OCI-LY1 (cell line): ENCODE measurements at regions not wholly inside any gene's neighbourhood (a gene's known extent, or its start where the extent isn't known, plus 50 kb on each side); places are given as distances from the start of the nearest gene placed in this dataset.

Source experiments
- H2AFZ ChIP-seq: fragments of 200-600 bp; sonication (generic), shearing (Covaris generic); 2 replicates; pipeline ENCODE4 v1.6.0; 2014; ENCODE audit warnings: antibody characterized with exemption, mild to moderate bottlenecking, low read length
- H3F3A ChIP-seq: fragments of 200-600 bp; sonication (generic), shearing (Covaris generic); 2 replicates; pipeline ENCODE4 v1.6.0; 2014; ENCODE audit warnings: mild to moderate bottlenecking, antibody characterized with exemption, low read length, moderate library complexity; ENCODE audit not compliant: insufficient read depth
- H3K27ac ChIP-seq: fragments of 200-600 bp; sonication (generic); 2 replicates; pipeline ENCODE4 v1.5.1; 2014; ENCODE audit warnings: low read length, mixed run types, mild to moderate bottlenecking, low read depth; ENCODE audit not compliant: poor library complexity, severe bottlenecking
- H3K27me3 ChIP-seq: fragments of 200-600 bp; sonication (generic); 2 replicates; pipeline ENCODE4 v1.6.0; 2014; ENCODE audit warnings: antibody characterized with exemption, mild to moderate bottlenecking, low read length, moderate library complexity; ENCODE audit not compliant: insufficient read depth
- H3K36me3 ChIP-seq: fragments of 200-600 bp; sonication (generic); 2 replicates; pipeline ENCODE4 v1.6.1; 2014; ENCODE audit warnings: mild to moderate bottlenecking, antibody characterized with exemption, low read length, moderate library complexity, mixed read lengths; ENCODE audit not compliant: insufficient read depth
- H3K4me1 ChIP-seq: fragments of 200-600 bp; sonication (generic); 2 replicates; pipeline ENCODE4 v1.5.1; 2014; ENCODE audit warnings: mild to moderate bottlenecking, low read length, moderate library complexity; ENCODE audit not compliant: insufficient read depth, severe bottlenecking
- H3K4me2 ChIP-seq: fragments of 200-600 bp; sonication (generic), shearing (Covaris generic); 2 replicates; pipeline ENCODE4 v1.6.1; 2014; ENCODE audit warnings: low read length
- H3K4me3 ChIP-seq: fragments of 200-600 bp; sonication (generic); 2 replicates; pipeline ENCODE4 v1.5.1; 2014; ENCODE audit warnings: low read length, low read depth, mild to moderate bottlenecking, mixed read lengths; ENCODE audit not compliant: poor library complexity, severe bottlenecking
- H3K79me2 ChIP-seq: fragments of 200-600 bp; shearing (Covaris generic); 2 replicates; pipeline ENCODE4 v1.6.1; 2016; ENCODE audit warnings: mixed run types, low read length, mixed read lengths; ENCODE audit not compliant: insufficient read depth
- H3K9ac ChIP-seq: fragments of 200-600 bp; sonication (generic), shearing (Covaris generic); 2 replicates; pipeline ENCODE4 v1.6.1; 2014; ENCODE audit warnings: mild to moderate bottlenecking, low read length, mixed read lengths
- H3K9me2 ChIP-seq: fragments of 200-600 bp; sonication (generic), shearing (Covaris generic); 2 replicates; pipeline ENCODE4 v1.6.1; 2014; ENCODE audit warnings: low read depth, mild to moderate bottlenecking, low read length, mixed read lengths
- H3K9me3 ChIP-seq: fragments of 200-600 bp; shearing (Covaris generic); 2 replicates; pipeline ENCODE4 v1.6.1; 2014; ENCODE audit warnings: low read length, mixed read lengths
- H4K20me1 ChIP-seq: fragments of 200-600 bp; sonication (generic), shearing (Covaris generic); 2 replicates; pipeline ENCODE4 v1.6.0; 2016; ENCODE audit warnings: mild to moderate bottlenecking, low read length; ENCODE audit not compliant: insufficient read depth
- EZH2 ChIP-seq: fragments of 200-600 bp; sonication (generic), shearing (Covaris generic); IDR thresholded peaks from 2 replicates; pipeline ENCODE4 v1.8.0; 2017; ENCODE audit warnings: borderline replicate concordance, mixed run types, mild to moderate bottlenecking, antibody characterized with exemption, low read length, moderate library complexity, mixed read lengths
- TF ChIP-seq, protein P1 (sequence below): fragments of 200-600 bp; sonication (generic), shearing (Covaris generic); IDR thresholded peaks from 2 replicates; pipeline ENCODE4 v1.5.1; 2017; ENCODE audit warnings: mild to moderate bottlenecking, antibody characterized with exemption, low read length, moderate library complexity, mixed read lengths

- H2AFZ ChIP-seq = no peak overlapping the region
- no peaks in the 10 kb centered on the region for H3F3A ChIP-seq
- no peak overlapping the region for H3K27ac ChIP-seq
- no peak overlapping the region for H3K4me3 ChIP-seq
- no peaks in the 10 kb centered on the region for H3K36me3 ChIP-seq
- no peaks in the 10 kb centered on the region for H3K9me3 ChIP-seq
- no peak overlapping the region for H3K9ac ChIP-seq
- no peaks in the 10 kb centered on the region for H3K79me2 ChIP-seq
- TF ChIP-seq, protein P1, sequence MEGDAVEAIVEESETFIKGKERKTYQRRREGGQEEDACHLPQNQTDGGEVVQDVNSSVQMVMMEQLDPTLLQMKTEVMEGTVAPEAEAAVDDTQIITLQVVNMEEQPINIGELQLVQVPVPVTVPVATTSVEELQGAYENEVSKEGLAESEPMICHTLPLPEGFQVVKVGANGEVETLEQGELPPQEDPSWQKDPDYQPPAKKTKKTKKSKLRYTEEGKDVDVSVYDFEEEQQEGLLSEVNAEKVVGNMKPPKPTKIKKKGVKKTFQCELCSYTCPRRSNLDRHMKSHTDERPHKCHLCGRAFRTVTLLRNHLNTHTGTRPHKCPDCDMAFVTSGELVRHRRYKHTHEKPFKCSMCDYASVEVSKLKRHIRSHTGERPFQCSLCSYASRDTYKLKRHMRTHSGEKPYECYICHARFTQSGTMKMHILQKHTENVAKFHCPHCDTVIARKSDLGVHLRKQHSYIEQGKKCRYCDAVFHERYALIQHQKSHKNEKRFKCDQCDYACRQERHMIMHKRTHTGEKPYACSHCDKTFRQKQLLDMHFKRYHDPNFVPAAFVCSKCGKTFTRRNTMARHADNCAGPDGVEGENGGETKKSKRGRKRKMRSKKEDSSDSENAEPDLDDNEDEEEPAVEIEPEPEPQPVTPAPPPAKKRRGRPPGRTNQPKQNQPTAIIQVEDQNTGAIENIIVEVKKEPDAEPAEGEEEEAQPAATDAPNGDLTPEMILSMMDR = no peak
- no peak for TF ChIP-seq EZH2
- peaks cover 10% of the 10 kb centered on the region for H3K4me1 ChIP-seq
- no peaks in the 10 kb centered on the region for H3K9me2 ChIP-seq
- no peak overlapping the region for H3K4me2 ChIP-seq
- no peaks in the 10 kb centered on the region for H3K27me3 ChIP-seq
- H4K20me1 ChIP-seq = no peaks in the 10 kb centered on the region
Observed at GRCh38 chr10:92747066-92747465, 57.3 kb downstream of the HHEX start.

GRCh38 chr10:92747600-92747999 lies 57.8 kb downstream of the HHEX start:
- no peak overlapping the region for H3K4me3 ChIP-seq
- H3F3A ChIP-seq = no peaks in the 10 kb centered on the region
- no peaks in the 10 kb centered on the region for H3K27me3 ChIP-seq
- H3K36me3 ChIP-seq = no peaks in the 10 kb centered on the region
- H4K20me1 ChIP-seq = no peaks in the 10 kb centered on the region
- H3K9me2 ChIP-seq = no peaks in the 10 kb centered on the region
- peaks cover 4% of the 10 kb centered on the region for H3K4me1 ChIP-seq
- no peaks in the 10 kb centered on the region for H3K79me2 ChIP-seq
- no peak overlapping the region for H2AFZ ChIP-seq
- H3K9ac ChIP-seq = no peak overlapping the region
- no peaks in the 10 kb centered on the region for H3K9me3 ChIP-seq
- TF ChIP-seq, protein P1 = no peak
- TF ChIP-seq EZH2 = no peak
- no peak overlapping the region for H3K27ac ChIP-seq
- H3K4me2 ChIP-seq = no peak overlapping the region

DNA sequence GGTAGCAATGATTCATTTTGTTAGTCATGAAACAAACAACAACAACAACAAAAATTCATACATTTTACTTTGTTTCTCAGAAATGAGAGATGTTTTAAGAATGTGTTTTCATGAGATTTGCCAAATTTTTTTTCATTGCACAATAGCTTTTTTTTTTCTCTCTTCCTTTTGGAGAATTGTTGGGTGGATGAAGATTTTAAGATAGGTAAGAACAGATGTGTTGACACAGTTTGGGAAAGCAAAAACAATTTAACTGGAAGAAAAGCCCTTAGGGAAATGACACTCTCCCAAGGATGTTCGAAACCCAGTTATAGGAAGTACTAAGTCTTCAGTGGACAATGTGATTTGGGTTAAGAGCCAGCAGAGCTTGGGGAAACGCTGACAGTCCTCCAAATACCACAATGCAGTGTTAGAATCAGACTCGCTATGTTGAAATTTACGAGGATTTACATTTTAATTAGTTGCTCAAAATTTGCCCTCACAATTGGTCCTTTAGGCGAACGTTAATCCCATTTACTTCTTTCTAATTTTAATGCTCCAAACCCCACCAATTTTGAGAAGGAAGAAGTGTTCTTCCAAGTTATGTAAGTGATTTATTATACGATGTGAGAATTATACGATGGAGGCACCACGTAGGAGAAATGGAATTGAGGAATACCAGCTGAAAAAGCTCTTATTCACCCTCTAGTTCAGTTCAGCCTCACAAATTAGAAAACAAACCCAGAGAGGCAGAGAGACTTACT lies 61.2 kb downstream of the HHEX start:
- no peak overlapping the region for H3K4me3 ChIP-seq

More for the DNA sequence above, 61.2 kb downstream of the HHEX start:
- Histone ChIP-seq H3K9me3 (no peaks in the 10 kb centered on the region), H3K4me2 (no peak overlapping the region), H3K9me2 (no peaks in the 10 kb centered on the region), H3F3A (no peaks in the 10 kb centered on the region), H3K9ac (no peak overlapping the region), H2AFZ (no peak overlapping the region), H3K79me2 (no peaks in the 10 kb centered on the region), H3K27me3 (no peaks in the 10 kb centered on the region), H3K4me1 (peaks cover 4% of the 10 kb centered on the region), H4K20me1 (no peaks in the 10 kb centered on the region), H3K36me3 (no peaks in the 10 kb centered on the region), H3K27ac (no peak overlapping the region)
- TF ChIP-seq, protein P1 = no peak
- no peak for TF ChIP-seq EZH2
